Pancreas (tissue), 10 donors: ENCODE measurements at regions not wholly inside any gene's neighbourhood (a gene's known extent, or its start where the extent isn't known, plus 50 kb on each side); places are given as distances from the start of the nearest gene placed in this dataset.

Experiments used
- ATAC-seq, 4 donors: fragments of 200-7000 bp; cut with Tn5 transposase; one replicate each; pipeline versions ENCODE4 v1.8.0 to v1.9.1; 2020; ENCODE audit warnings: mild to moderate bottlenecking in 4 of 4, moderate library complexity in 4 of 4
- DNase-seq, 6 donors: peaks; one replicate each; pipeline ENCODE4 v3.0.0-alpha.2; 2020
- FAIRE-seq: peaks from 2 replicates; lab custom pipeline; 2012; peaks lifted over from hg19 to GRCh38; lab: Jason Lieb, UNC
- H3K27ac ChIP-seq, 4 donors: fragments of 200-600 bp; sonication (generic); 1 replicate in 3 of 4; 2 replicates in 1 of 4; pipeline versions ENCODE4 v1.5.0 to v1.8.0; 2020
- H3K27me3 ChIP-seq, 4 donors: fragments of 200-600 bp; one replicate each; pipeline ENCODE4 v1.8.0; 2021
- H3K36me3 ChIP-seq, 3 donors: fragments of 200-600 bp; sonication (generic) in 1 of 3; one replicate each; pipeline versions ENCODE4 v1.5.0 to v1.8.0; 2020 to 2021
- H3K4me1 ChIP-seq, 3 donors: fragments of 200-600 bp; one replicate each; pipeline ENCODE4 v1.8.0; 2021
- H3K4me3 ChIP-seq, 4 donors: fragments of 200-600 bp; sonication (generic) in 2 of 4; one replicate each; pipeline versions ENCODE4 v1.5.0 to v1.8.0; 2020 to 2021
- H3K9me3 ChIP-seq, 4 donors: fragments of 200-600 bp; one replicate each; pipeline ENCODE4 v1.8.0; 2021
- WGBS, 2 donors: extraction: QIAGEN DNeasy Blood & Tissue Kit; methylation state at CpG; one replicate each; pipeline ENCODE4 v1.1.7; 2013; 5-methylcytosine and 5-hydroxymethylcytosine counted together
- intact Hi-C, 3 donors: fragments of 100-400 bp; cut with DNase I; formaldehyde crosslinking; loops; one replicate each; pipeline versions ENCODE4 v1.11.1 to v1.14.2; 2022
- TF ChIP-seq, protein P1 (sequence below), 4 donors: fragments of 200-600 bp; sonication (generic) in 3 of 4; IDR thresholded peaks; one replicate each; pipeline versions ENCODE4 v1.5.0 to v1.8.0; 2021; ENCODE audit warnings: antibody characterized with exemption in 4 of 4
- donor health status: healthy with polysubstance abuse.
- donor health status: DM: no; HTN: no; CAD: no; lungs with moderate emphysema.
- donor health status: DM: no; HTN: no; CAD: no.
- donor health status: control.
- donor health status: control.
- donor health status: Bipolar disorder and iron deficiency.
- donor health status: DM: yes; HTN: yes; CAD: no.
- donor health status: DM: no; HTN: no; CAD: no.
- donor health status: DM: no; HTN: no; CAD: no.
- donor health status: DM: yes; HTN: yes; CAD: no.

DNA sequence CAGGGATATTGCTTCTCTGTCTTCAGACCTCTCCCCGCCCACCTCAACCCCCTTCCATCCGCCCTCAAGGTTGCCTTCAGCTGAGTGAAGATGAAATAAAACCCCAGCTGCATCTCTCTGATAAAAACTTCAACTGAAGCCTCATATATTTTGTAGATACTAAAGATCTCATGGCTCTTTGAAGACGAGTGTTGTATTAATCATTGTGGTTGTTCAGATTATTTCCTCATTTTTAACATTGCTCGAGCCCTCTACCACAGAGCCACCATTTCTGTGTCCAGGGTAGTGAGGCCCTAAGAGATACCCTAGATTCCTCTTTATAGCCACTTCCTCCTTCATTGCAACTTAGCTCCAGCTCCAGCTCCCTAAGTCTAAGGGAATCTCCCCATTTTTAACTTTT lies 312.8 kb upstream of the ZNF507 start:
- TF ChIP-seq, protein P1, sequence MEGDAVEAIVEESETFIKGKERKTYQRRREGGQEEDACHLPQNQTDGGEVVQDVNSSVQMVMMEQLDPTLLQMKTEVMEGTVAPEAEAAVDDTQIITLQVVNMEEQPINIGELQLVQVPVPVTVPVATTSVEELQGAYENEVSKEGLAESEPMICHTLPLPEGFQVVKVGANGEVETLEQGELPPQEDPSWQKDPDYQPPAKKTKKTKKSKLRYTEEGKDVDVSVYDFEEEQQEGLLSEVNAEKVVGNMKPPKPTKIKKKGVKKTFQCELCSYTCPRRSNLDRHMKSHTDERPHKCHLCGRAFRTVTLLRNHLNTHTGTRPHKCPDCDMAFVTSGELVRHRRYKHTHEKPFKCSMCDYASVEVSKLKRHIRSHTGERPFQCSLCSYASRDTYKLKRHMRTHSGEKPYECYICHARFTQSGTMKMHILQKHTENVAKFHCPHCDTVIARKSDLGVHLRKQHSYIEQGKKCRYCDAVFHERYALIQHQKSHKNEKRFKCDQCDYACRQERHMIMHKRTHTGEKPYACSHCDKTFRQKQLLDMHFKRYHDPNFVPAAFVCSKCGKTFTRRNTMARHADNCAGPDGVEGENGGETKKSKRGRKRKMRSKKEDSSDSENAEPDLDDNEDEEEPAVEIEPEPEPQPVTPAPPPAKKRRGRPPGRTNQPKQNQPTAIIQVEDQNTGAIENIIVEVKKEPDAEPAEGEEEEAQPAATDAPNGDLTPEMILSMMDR (IDR thresholded peaks at IDR 0.05) = no peak
- intact Hi-C loops = no loop called here

DNA sequence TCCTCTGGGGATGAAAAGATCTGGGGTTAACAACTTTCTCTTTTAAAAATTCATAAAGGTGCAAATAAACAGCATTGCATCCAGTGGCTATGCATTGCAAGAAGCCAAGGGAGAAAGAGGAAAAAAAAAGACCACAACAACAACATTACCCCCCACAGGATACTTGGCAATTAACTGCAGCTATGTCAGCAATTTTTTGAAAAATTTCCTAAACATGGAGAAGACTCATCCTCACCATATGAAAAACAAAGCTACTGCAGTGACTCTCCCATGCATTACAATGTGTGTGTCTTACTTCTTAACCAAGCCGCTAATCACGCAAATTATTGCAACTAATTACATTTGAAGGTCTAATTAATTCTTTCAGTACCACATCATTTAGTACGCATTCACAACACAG lies 309.8 kb upstream of the ZNF507 start:
- H3K4me3 ChIP-seq = no peak overlapping the region
- no peak for FAIRE-seq
- ATAC-seq = no peak
- no peaks in the 10 kb centered on the region for H3K4me1 ChIP-seq
- H3K27me3 ChIP-seq = peaks cover 0 to 7% (median 0%) of the 10 kb centered on the region in 4 donors
- WGBS, 2 donors = 74 to 88% methylated on average over 3 of the region's 3 CpGs
- H3K36me3 ChIP-seq = no peaks in the 10 kb centered on the region
- TF ChIP-seq, protein P1 (IDR thresholded peaks at IDR 0.05) = no peak
- no peaks in the 10 kb centered on the region for H3K9me3 ChIP-seq
- intact Hi-C loops = no loop called here
- no peak for DNase-seq
- H3K27ac ChIP-seq = no peak overlapping the region

More for the DNA sequence above, 312.8 kb upstream of the ZNF507 start:
- H3K27me3 ChIP-seq = peaks cover 0 to 5% (median 0%) of the 10 kb centered on the region in 4 donors
- no peaks in the 10 kb centered on the region for H3K9me3 ChIP-seq
- no peaks in the 10 kb centered on the region for H3K4me1 ChIP-seq
- no peak overlapping the region for H3K27ac ChIP-seq
- no peaks in the 10 kb centered on the region for H3K36me3 ChIP-seq
- H3K4me3 ChIP-seq = no peak overlapping the region
- WGBS, 2 donors = 33 to 47% methylated on average over 4 of the region's 4 CpGs
- DNase-seq (no peak), FAIRE-seq (no peak), ATAC-seq (no peak)

DNA sequence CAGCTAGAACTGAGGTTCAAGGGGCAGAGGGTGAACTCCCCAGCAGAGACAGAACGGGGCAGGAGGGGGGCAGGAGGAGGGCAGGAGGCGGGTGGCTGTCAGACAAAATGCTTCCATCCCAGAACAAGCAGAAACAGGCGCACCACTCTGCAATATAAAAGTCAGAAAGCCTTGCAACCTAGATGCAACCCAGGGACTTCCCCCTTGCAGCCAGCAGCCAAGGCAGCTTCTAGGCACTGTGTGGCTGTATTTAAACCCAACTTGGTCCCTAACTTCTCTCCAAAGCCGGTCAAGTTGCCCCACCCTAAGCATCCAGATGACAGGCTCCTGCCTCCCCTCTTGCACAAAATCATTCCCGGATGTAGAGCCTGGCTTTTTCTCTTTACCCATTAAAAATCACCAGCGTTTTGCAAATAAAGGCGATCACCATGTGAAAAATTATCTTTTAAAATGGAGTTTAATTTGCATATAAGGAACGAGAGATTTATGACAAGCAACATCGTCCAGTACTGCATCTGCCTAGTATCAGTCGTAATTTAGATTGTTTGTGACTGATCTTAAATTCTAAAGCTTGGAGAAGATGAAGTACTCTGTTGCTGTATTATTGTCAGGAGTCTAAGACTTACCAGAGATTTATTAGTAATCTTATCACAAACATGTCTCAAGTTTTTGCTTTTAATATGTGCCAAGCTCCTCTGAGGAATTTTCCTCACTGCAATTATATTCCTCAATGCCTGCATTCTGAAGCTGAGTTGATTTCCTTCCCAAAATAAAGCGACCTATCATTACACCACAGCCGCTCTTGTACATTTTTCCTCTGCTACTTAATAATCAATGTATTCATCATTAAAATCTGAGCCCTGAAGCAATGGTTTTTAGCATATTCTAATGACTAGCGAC lies 307.1 kb upstream of the ZNF507 start:
- peaks cover 0 to 27% (median 0%) of the 10 kb centered on the region in 4 donors for H3K27me3 ChIP-seq
- H3K4me1 ChIP-seq = no peaks in the 10 kb centered on the region
- no peak overlapping the region for H3K27ac ChIP-seq
- no peak for DNase-seq
- intact Hi-C loops = no loop called here
- no peak for FAIRE-seq
- ATAC-seq = no peak
- WGBS, 2 donors = 37 to 44% methylated on average over 13 of the region's 13 CpGs
- TF ChIP-seq, protein P1 (IDR thresholded peaks at IDR 0.05) = no peak
- H3K9me3 ChIP-seq = no peaks in the 10 kb centered on the region
- H3K4me3 ChIP-seq = no peak overlapping the region
- H3K36me3 ChIP-seq = no peaks in the 10 kb centered on the region

DNA sequence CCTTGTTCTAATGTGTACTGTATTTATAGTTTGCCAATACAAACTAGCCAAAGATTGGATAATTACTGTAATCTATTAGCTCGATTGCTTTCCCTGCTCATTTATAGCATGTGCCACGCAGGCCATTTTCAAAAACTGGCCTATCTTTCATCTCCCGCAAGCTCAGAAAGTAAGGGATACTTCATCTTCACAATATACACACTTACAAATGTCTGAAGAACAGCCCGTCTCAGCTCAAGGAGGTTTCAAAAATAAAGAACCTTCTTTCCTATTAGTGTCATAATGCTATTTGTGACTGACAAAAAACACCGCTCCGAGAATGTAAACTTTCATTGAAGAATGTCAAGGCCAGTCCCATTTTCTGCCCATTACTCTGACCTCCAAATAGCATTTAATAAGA lies 306.4 kb upstream of the ZNF507 start:
- no peak overlapping the region for H3K4me3 ChIP-seq
- FAIRE-seq (no peak), ATAC-seq (no peak), DNase-seq (no peak)
- 22 to 29% methylated on average over 6 of the region's 6 CpGs for WGBS, 2 donors
- H3K36me3 ChIP-seq = no peaks in the 10 kb centered on the region
- TF ChIP-seq, protein P1 (IDR thresholded peaks at IDR 0.05) = no peak
- H3K9me3 ChIP-seq = no peaks in the 10 kb centered on the region
- H3K27me3 ChIP-seq = peaks cover 0 to 33% (median 0%) of the 10 kb centered on the region in 4 donors
- H3K27ac ChIP-seq = no peak overlapping the region
- intact Hi-C loops = no loop called here
- no peaks in the 10 kb centered on the region for H3K4me1 ChIP-seq

DNA sequence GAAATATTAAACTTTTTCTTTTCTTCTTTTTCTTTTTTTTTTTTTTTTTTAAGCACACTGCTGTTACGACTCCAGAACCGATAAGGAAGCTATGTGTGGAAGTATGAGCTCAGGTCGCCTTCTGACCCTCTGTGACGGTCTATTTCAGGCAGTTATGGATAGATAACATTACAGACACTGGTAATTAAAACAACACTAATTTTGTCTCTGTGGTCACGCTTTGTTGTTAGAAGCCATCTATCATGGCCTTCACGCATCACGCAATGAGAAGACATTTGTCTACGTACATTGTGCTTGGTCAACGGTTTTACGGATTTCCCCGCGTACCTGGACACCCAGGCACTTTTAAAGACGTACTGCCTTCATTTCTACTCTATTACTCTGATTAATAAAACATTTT lies 306.0 kb upstream of the ZNF507 start:
- intact Hi-C loops = no loop called here
- Histone ChIP-seq H3K4me1 (no peaks in the 10 kb centered on the region), H3K36me3 (no peaks in the 10 kb centered on the region), H3K27me3 (peaks cover 0 to 38% (median 2%) of the 10 kb centered on the region in 4 donors), H3K4me3 (no peak overlapping the region), H3K27ac (no peak overlapping the region), H3K9me3 (no peaks in the 10 kb centered on the region)
- DNase-seq = no peak
- TF ChIP-seq, protein P1 (IDR thresholded peaks at IDR 0.05) = no peak
- FAIRE-seq = no peak
- 30 to 31% methylated on average over 13 of the region's 13 CpGs for WGBS, 2 donors
- ATAC-seq = no peak
